Kidney (tissue), 13 donors: ENCODE measurements at regions not wholly inside any gene's neighbourhood (a gene's known extent, or its start where the extent isn't known, plus 50 kb on each side); places are given as distances from the start of the nearest gene placed in this dataset.

ENCODE experiments used
- DNase-seq, 5 donors: peaks; one replicate each; pipeline ENCODE4 v3.0.0-alpha.2; 2013 to 2020
- FAIRE-seq: peaks from 2 replicates; lab custom pipeline; 2012; peaks lifted over from hg19 to GRCh38; lab: Jason Lieb, UNC
- H3K27ac ChIP-seq, 2 donors: one replicate each; pipeline ENCODE4 v1.7.0; 2013; ENCODE audit warnings: low read depth in 2 of 2, low read length in 2 of 2, inconsistent platforms in 1 of 2
- H3K27me3 ChIP-seq: one replicate; pipeline ENCODE4 v1.7.1; 2013; ENCODE audit warnings: low read length, inconsistent platforms; ENCODE audit not compliant: control insufficient read depth, insufficient read depth
- H3K36me3 ChIP-seq, 3 donors: one replicate each; pipeline versions ENCODE4 v1.7.0 to v1.7.1; 2013; ENCODE audit warnings: low read length in 3 of 3, control low read depth in 1 of 3, inconsistent platforms in 1 of 3; ENCODE audit not compliant: insufficient read depth in 3 of 3, control insufficient read depth in 2 of 3
- H3K4me1 ChIP-seq, 3 donors: one replicate each; pipeline versions ENCODE4 v1.7.0 to v1.7.1; 2013; ENCODE audit warnings: low read length in 3 of 3, inconsistent platforms in 1 of 3, low read depth in 1 of 3; ENCODE audit not compliant: control insufficient read depth in 2 of 3, insufficient read depth in 2 of 3
- H3K4me3 ChIP-seq, 3 donors: one replicate each; pipeline versions ENCODE4 v1.7.0 to v1.8.1; 2013; ENCODE audit warnings: low read length in 3 of 3, control low read depth in 1 of 3, inconsistent platforms in 1 of 3
- H3K9ac ChIP-seq, 3 donors: one replicate each; pipeline versions ENCODE4 v1.7.0 to v1.7.1; 2013; ENCODE audit warnings: low read length in 3 of 3, control low read depth in 1 of 3, inconsistent platforms in 1 of 3
- H3K9me3 ChIP-seq, 3 donors: one replicate each; pipeline versions ENCODE4 v1.7.0 to v1.7.1; 2013; ENCODE audit warnings: low read length in 3 of 3, control low read depth in 1 of 3, inconsistent platforms in 1 of 3; ENCODE audit not compliant: control insufficient read depth in 2 of 3, insufficient read depth in 1 of 3
- intact Hi-C: fragments of 100-400 bp; cut with DNase I; formaldehyde crosslinking; loops from one replicate; pipeline ENCODE4 v1.11.1; 2022
- TF ChIP-seq, protein P1 (sequence below): IDR thresholded peaks from 3 replicates; pipeline ENCODE4 v1.5.1; 2012; ENCODE audit warnings: mild to moderate bottlenecking, moderate library complexity, borderline replicate concordance; ENCODE audit not compliant: insufficient read depth; ENCODE audit errors: extremely low read depth
- donor health status: control.
- donor health status: control.
- donor health status: control.
- donor health status: control.
- donor health status: control.
- donor health status: DM: yes; HTN: yes; CAD: no.
- donor health status: Normal renal cell carcinoma (clear cell type).

- intact Hi-C loops: no loop called here
Measured at GRCh38 chr11:90407350-90407749, 184.5 kb upstream of the CHORDC1 start.

DNA sequence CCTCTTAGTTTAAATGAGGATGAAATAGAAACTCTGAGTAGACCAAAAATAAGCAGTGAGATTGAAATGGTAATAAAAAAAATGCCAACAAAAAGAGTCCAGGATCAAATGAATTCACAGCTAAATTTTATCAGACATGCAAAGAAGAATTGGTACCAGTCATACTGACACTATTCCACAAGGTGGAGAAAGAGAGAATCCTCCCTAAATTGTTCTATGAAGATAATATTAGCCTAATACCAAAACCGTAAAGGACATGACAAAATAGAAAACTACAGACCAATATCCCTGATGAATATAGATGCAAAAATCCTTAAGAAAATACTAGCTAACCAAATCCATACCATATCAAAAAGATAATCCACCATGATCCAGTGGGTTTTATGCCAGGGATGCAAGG lies 169.8 kb upstream of the CHORDC1 start:
- TF ChIP-seq, protein P1, sequence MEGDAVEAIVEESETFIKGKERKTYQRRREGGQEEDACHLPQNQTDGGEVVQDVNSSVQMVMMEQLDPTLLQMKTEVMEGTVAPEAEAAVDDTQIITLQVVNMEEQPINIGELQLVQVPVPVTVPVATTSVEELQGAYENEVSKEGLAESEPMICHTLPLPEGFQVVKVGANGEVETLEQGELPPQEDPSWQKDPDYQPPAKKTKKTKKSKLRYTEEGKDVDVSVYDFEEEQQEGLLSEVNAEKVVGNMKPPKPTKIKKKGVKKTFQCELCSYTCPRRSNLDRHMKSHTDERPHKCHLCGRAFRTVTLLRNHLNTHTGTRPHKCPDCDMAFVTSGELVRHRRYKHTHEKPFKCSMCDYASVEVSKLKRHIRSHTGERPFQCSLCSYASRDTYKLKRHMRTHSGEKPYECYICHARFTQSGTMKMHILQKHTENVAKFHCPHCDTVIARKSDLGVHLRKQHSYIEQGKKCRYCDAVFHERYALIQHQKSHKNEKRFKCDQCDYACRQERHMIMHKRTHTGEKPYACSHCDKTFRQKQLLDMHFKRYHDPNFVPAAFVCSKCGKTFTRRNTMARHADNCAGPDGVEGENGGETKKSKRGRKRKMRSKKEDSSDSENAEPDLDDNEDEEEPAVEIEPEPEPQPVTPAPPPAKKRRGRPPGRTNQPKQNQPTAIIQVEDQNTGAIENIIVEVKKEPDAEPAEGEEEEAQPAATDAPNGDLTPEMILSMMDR: no peak
- Histone ChIP-seq H3K36me3 (no peaks in the 10 kb centered on the region), H3K27ac (no peak overlapping the region), H3K9me3 (no peaks in the 10 kb centered on the region), H3K4me3 (no peak overlapping the region), H3K9ac (no peak overlapping the region), H3K27me3 (no peaks in the 10 kb centered on the region), H3K4me1 (no peaks in the 10 kb centered on the region)
- intact Hi-C loops: no loop called here
- DNase-seq (no peak), FAIRE-seq (no peak)

More at GRCh38 chr11:90407350-90407749, 184.5 kb upstream of the CHORDC1 start:
- TF ChIP-seq, protein P1: no peak
- Histone ChIP-seq H3K4me3 (no peak overlapping the region), H3K27me3 (no peaks in the 10 kb centered on the region), H3K27ac (no peak overlapping the region), H3K9me3 (no peaks in the 10 kb centered on the region), H3K9ac (no peak overlapping the region), H3K36me3 (no peaks in the 10 kb centered on the region), H3K4me1 (no peaks in the 10 kb centered on the region)
- no peak for DNase-seq
- no peak for FAIRE-seq

- intact Hi-C loops: no loop called here
- Histone ChIP-seq H3K4me1 (no peaks in the 10 kb centered on the region), H3K27ac (no peak overlapping the region), H3K4me3 (no peak overlapping the region), H3K27me3 (no peaks in the 10 kb centered on the region), H3K9me3 (no peaks in the 10 kb centered on the region), H3K36me3 (no peaks in the 10 kb centered on the region), H3K9ac (no peak overlapping the region)
- TF ChIP-seq, protein P1: no peak
- no peak for DNase-seq
- no peak for FAIRE-seq
Measured at GRCh38 chr11:90391756-90392155, 168.9 kb upstream of the CHORDC1 start.

- no peak for FAIRE-seq
Measured at GRCh38 chr11:90380206-90380605, 157.4 kb upstream of the CHORDC1 start.

More at GRCh38 chr11:90380206-90380605, 157.4 kb upstream of the CHORDC1 start:
- no peak overlapping the region for H3K27ac ChIP-seq
- H3K27me3 ChIP-seq: no peaks in the 10 kb centered on the region
- DNase-seq: no peak
- H3K9ac ChIP-seq: no peak overlapping the region
- no peaks in the 10 kb centered on the region for H3K4me1 ChIP-seq
- TF ChIP-seq, protein P1: no peak
- intact Hi-C loops: no loop called here
- H3K4me3 ChIP-seq: no peak overlapping the region
- no peaks in the 10 kb centered on the region for H3K36me3 ChIP-seq
- no peaks in the 10 kb centered on the region for H3K9me3 ChIP-seq
